Caco-2 (cell line): ENCODE measurements at regions not wholly inside any gene's neighbourhood (a gene's known extent, or its start where the extent isn't known, plus 50 kb on each side); places are given as distances from the start of the nearest gene placed in this dataset.

Experiments
- BruUV-seq: library from RNA; stranded (reverse); fragments of 400-500 nt; replicated peaks from 2 replicates; lab custom pipeline; 2021; lab: Mats Ljungman, UMichigan
- CTCF ChIA-PET: fragments of 300-600 bp; sonication (Branson Sonifier 250); formaldehyde crosslinking; loops from one replicate; lab custom pipeline; 2022; ENCODE audit warnings: antibody characterized with exemption; lab: Charles Lee
- POLR2A ChIA-PET: fragments of 300-600 bp; sonication (Branson Sonifier 250); formaldehyde crosslinking; loops from one replicate; lab custom pipeline; 2022; ENCODE audit warnings: antibody characterized with exemption; lab: Charles Lee
- DNase-seq, 2 experiments: peaks; one replicate each; pipeline versions ENCODE4 v3.0.0 to v3.0.0-alpha.2; 2020 to 2022
- H3K27me3 ChIP-seq: replicated peaks from 2 replicates; pipeline ENCODE4 v1.6.0; 2011; ENCODE audit warnings: low read length; ENCODE audit not compliant: control insufficient read depth, insufficient read depth
- H3K36me3 ChIP-seq: 2 replicates; pipeline ENCODE4 v1.5.1; 2011; ENCODE audit warnings: low read length; ENCODE audit not compliant: control insufficient read depth, insufficient read depth
- H3K4me1 ChIP-seq: fragments of 250-450 bp; sonication (Bioruptor Pico); 2 replicates; pipeline ENCODE4 v1.5.1; 2020; ENCODE audit warnings: mild to moderate bottlenecking
- H3K4me3 ChIP-seq: 2 replicates; pipeline ENCODE4 v1.5.1; 2011; ENCODE audit warnings: low read depth, mild to moderate bottlenecking, control low read depth, low read length
- H3K9me3 ChIP-seq: fragments of 250-450 bp; sonication (Bioruptor Pico); 2 replicates; pipeline ENCODE4 v1.5.1; 2020; ENCODE audit warnings: mild to moderate bottlenecking, moderate library complexity
- H3K27ac Mint-ChIP-seq: one replicate; pipeline ENCODE4 v1.8.0; 2022; ENCODE audit warnings: mixed read lengths; ENCODE audit not compliant: unreplicated experiment
- H3K27me3 Mint-ChIP-seq: one replicate; pipeline ENCODE4 v1.8.0; 2022; ENCODE audit warnings: mixed read lengths; ENCODE audit not compliant: insufficient read depth, unreplicated experiment
- H3K36me3 Mint-ChIP-seq: one replicate; pipeline ENCODE4 v1.8.0; 2022; ENCODE audit warnings: mild to moderate bottlenecking, mixed read lengths; ENCODE audit not compliant: insufficient read depth, unreplicated experiment
- H3K4me1 Mint-ChIP-seq: one replicate; pipeline ENCODE4 v1.8.0; 2022; ENCODE audit warnings: low read depth, mixed read lengths; ENCODE audit not compliant: unreplicated experiment
- H3K4me3 Mint-ChIP-seq: one replicate; pipeline ENCODE4 v1.8.0; 2022; ENCODE audit warnings: mild to moderate bottlenecking, moderate library complexity, mixed read lengths; ENCODE audit not compliant: unreplicated experiment
- H3K9me3 Mint-ChIP-seq: one replicate; pipeline ENCODE4 v1.8.0; 2022; ENCODE audit warnings: mixed read lengths; ENCODE audit not compliant: unreplicated experiment
- CTCF ChIP-seq, 2 experiments: fragments of 200-600 bp in 1 of 2; IDR thresholded peaks; 1 replicate in 1 of 2; 2 replicates in 1 of 2; pipeline versions ENCODE4 v1.5.1 to v1.8.0; 2011 to 2022; ENCODE audit warnings: antibody characterized with exemption in 1 of 2, control low read depth in 1 of 2, inconsistent platforms in 1 of 2, low read depth in 1 of 2, low read length in 1 of 2, mild to moderate bottlenecking in 1 of 2, moderate library complexity in 1 of 2; ENCODE audit not compliant: insufficient read depth in 1 of 2, severe bottlenecking in 1 of 2, unreplicated experiment in 1 of 2
- intact Hi-C: fragments of 100-400 bp; cut with micrococcal nuclease; formaldehyde crosslinking; loops from one replicate; pipeline ENCODE4 v1.10.0; 2022; ENCODE audit not compliant: unreplicated experiment

DNA sequence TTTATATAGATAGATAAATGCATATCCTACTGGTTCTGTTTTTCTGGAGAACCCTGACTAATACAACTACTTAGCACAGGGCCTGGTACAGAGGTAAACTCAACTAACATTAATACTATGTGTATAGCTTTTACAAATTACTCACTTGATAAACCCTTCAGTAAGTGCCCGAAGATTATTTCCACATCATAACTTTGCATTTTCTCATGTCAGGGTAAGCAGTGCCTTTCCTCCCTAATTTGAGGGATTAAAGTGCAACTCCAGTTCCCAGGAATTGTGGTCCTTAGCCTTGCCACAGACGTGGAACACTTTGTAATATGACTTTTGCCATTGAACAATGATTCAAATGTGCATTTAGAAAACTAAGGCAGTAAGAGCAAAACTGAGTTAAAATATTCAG, 147.5 kb upstream of the SMLR1 start:
- Mint-ChIP-seq H3K9me3 (no peaks in the 10 kb centered on the region), H3K4me1 (no peaks in the 10 kb centered on the region), H3K27ac (no peak overlapping the region), H3K27me3 (peaks cover 2% of the 10 kb centered on the region), H3K4me3 (no peak overlapping the region), H3K36me3 (no peaks in the 10 kb centered on the region)
- Histone ChIP-seq H3K9me3 (no peaks in the 10 kb centered on the region), H3K27me3 (no peaks in the 10 kb centered on the region), H3K4me1 (no peaks in the 10 kb centered on the region), H3K36me3 (no peaks in the 10 kb centered on the region), H3K4me3 (no peak overlapping the region)
- POLR2A ChIA-PET = no interaction called here
- CTCF ChIA-PET = interaction anchor here (0.7 kb wide), 1 partner anchor 361 kb away, joined by 3 read pairs; no protein-coding TSS in a partner anchor
- no peak for TF ChIP-seq CTCF (IDR thresholded peaks at IDR 0.05; ENCODE audit: insufficient read depth in 1 of 2, low read depth in 1 of 2, low read length in 1 of 2, severe bottlenecking in 1 of 2, unreplicated experiment in 1 of 2)
- intact Hi-C loops = loop anchor here (5.0 kb wide), 1 partner anchor 312 kb away; the partner anchor contains the start of gene TMEM200A
- DNase-seq = no peak
- BruUV-seq = no TSS peak

- Mint-ChIP-seq H3K27me3 (peaks cover 2% of the 10 kb centered on the region), H3K4me1 (no peaks in the 10 kb centered on the region), H3K27ac (no peak overlapping the region), H3K9me3 (peaks cover 2% of the 10 kb centered on the region), H3K4me3 (no peak overlapping the region), H3K36me3 (no peaks in the 10 kb centered on the region)
- no TSS peak for BruUV-seq
- intact Hi-C loops = no loop called here
- Histone ChIP-seq H3K9me3 (no peaks in the 10 kb centered on the region), H3K4me3 (no peak overlapping the region), H3K27me3 (no peaks in the 10 kb centered on the region), H3K36me3 (no peaks in the 10 kb centered on the region), H3K4me1 (no peaks in the 10 kb centered on the region)
- ChIA-PET POLR2A (no interaction called here), CTCF (interaction anchor here (0.7 kb wide), 1 partner anchor 362 kb away, joined by 3 read pairs; no protein-coding TSS in a partner anchor)
- TF ChIP-seq CTCF (IDR thresholded peaks at IDR 0.05; ENCODE audit: insufficient read depth in 1 of 2, low read depth in 1 of 2, low read length in 1 of 2, severe bottlenecking in 1 of 2, unreplicated experiment in 1 of 2) = no peak
- DNase-seq = no peak
These were observed 147.1 kb upstream of the SMLR1 start for GRCh38 chr6:130680116-130680515.

DNA sequence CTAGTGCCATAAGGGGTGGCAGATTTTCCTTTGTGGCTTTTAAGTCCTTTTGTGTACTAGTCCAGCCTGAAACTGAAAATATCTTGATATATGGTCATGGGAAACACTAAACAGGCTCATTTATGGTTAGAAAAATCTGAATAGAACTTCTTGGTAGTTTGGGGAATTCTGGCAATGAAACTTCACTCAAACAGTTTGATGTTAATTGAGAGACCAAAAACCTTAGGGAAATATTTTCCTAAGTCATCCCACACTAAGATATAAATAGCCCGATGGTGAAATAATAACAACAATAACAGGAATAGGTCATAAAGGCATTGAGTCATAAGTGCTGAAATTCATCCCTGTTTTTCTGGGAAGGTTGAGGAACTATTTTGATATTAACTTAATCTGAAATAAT, 146.2 kb upstream of the SMLR1 start:
- ChIA-PET CTCF (no interaction called here), POLR2A (no interaction called here)
- DNase-seq = no peak
- H3K36me3 Mint-ChIP-seq = no peaks in the 10 kb centered on the region
- TF ChIP-seq CTCF (IDR thresholded peaks at IDR 0.05; ENCODE audit: insufficient read depth in 1 of 2, low read depth in 1 of 2, low read length in 1 of 2, severe bottlenecking in 1 of 2, unreplicated experiment in 1 of 2) = no peak
- Histone ChIP-seq H3K36me3 (no peaks in the 10 kb centered on the region), H3K27me3 (no peaks in the 10 kb centered on the region), H3K4me1 (no peaks in the 10 kb centered on the region), H3K9me3 (no peaks in the 10 kb centered on the region), H3K4me3 (no peak overlapping the region)
- no peak overlapping the region for H3K4me3 Mint-ChIP-seq
- H3K4me1 Mint-ChIP-seq = no peaks in the 10 kb centered on the region
- no peak overlapping the region for H3K27ac Mint-ChIP-seq
- no TSS peak for BruUV-seq
- intact Hi-C loops = no loop called here
- H3K9me3 Mint-ChIP-seq = peaks cover 10% of the 10 kb centered on the region
- peaks cover 2% of the 10 kb centered on the region for H3K27me3 Mint-ChIP-seq
